ENCODE measurements at regions not wholly inside any gene's neighbourhood (a gene's known extent, or its start where the extent isn't known, plus 50 kb on each side); places are given as distances from the start of the nearest gene placed in this dataset.

- no peak overlapping the region for H3K4me3 ChIP-seq (ENCODE audit: low read depth, low read length)
- DNase-seq = no peak
- intact Hi-C loops (cut with micrococcal nuclease; ENCODE audit: unreplicated experiment) = no loop called here
- TF ChIP-seq CTCF (IDR thresholded peaks at IDR 0.05; ENCODE audit: insufficient read depth in 1 of 2, low read depth in 1 of 2, low read length in 1 of 2, severe bottlenecking in 1 of 2, unreplicated experiment in 1 of 2) = no peak
- no TSS peak for BruUV-seq (replicated peaks)
- H3K36me3 ChIP-seq (ENCODE audit: control insufficient read depth, insufficient read depth, low read length) = no peaks in the 10 kb centered on the region
- ChIA-PET POLR2A (no interaction called here), CTCF (no interaction called here)
- Mint-ChIP-seq H3K9me3 (ENCODE audit: unreplicated experiment) (no peaks in the 10 kb centered on the region), H3K27ac (ENCODE audit: unreplicated experiment) (no peak overlapping the region), H3K36me3 (ENCODE audit: insufficient read depth, unreplicated experiment) (no peaks in the 10 kb centered on the region), H3K4me1 (ENCODE audit: low read depth, unreplicated experiment) (no peaks in the 10 kb centered on the region), H3K4me3 (ENCODE audit: unreplicated experiment) (no peak overlapping the region), H3K27me3 (ENCODE audit: insufficient read depth, unreplicated experiment) (no peaks in the 10 kb centered on the region)
- H3K4me1 ChIP-seq = no peaks in the 10 kb centered on the region
- no peaks in the 10 kb centered on the region for H3K27me3 ChIP-seq (replicated peaks; ENCODE audit: control insufficient read depth, insufficient read depth, low read length)
- no peaks in the 10 kb centered on the region for H3K9me3 ChIP-seq
Observed at GRCh38 chr2:194566907-194567660, 1089.9 kb upstream of the SLC39A10 start.

GRCh38 chr2:194564422-194564821 is 1092.6 kb upstream of the SLC39A10 start:
- ChIA-PET POLR2A (no interaction called here), CTCF (no interaction called here)
- no peak overlapping the region for H3K4me3 ChIP-seq (ENCODE audit: low read depth, low read length)
- H3K9me3 ChIP-seq = peaks cover 4% of the 10 kb centered on the region; the same call in 1 of the 2 replicates
- intact Hi-C loops (cut with micrococcal nuclease; ENCODE audit: unreplicated experiment) = no loop called here
- Mint-ChIP-seq H3K27me3 (ENCODE audit: insufficient read depth, unreplicated experiment) (no peaks in the 10 kb centered on the region), H3K4me1 (ENCODE audit: low read depth, unreplicated experiment) (no peaks in the 10 kb centered on the region), H3K27ac (ENCODE audit: unreplicated experiment) (no peak overlapping the region), H3K36me3 (ENCODE audit: insufficient read depth, unreplicated experiment) (no peaks in the 10 kb centered on the region), H3K9me3 (ENCODE audit: unreplicated experiment) (peaks cover 16% of the 10 kb centered on the region), H3K4me3 (ENCODE audit: unreplicated experiment) (no peak overlapping the region)
- no peaks in the 10 kb centered on the region for H3K36me3 ChIP-seq (ENCODE audit: control insufficient read depth, insufficient read depth, low read length)
- BruUV-seq (replicated peaks) = no TSS peak
- H3K27me3 ChIP-seq (replicated peaks; ENCODE audit: control insufficient read depth, insufficient read depth, low read length) = no peaks in the 10 kb centered on the region
- no peak for DNase-seq
- no peak for TF ChIP-seq CTCF (IDR thresholded peaks at IDR 0.05; ENCODE audit: insufficient read depth in 1 of 2, low read depth in 1 of 2, low read length in 1 of 2, severe bottlenecking in 1 of 2, unreplicated experiment in 1 of 2)
- no peaks in the 10 kb centered on the region for H3K4me1 ChIP-seq

GRCh38 chr2:194562329-194562728 is 1094.7 kb upstream of the SLC39A10 start:
- Mint-ChIP-seq H3K4me1 (ENCODE audit: low read depth, unreplicated experiment) (no peaks in the 10 kb centered on the region), H3K9me3 (ENCODE audit: unreplicated experiment) (peaks cover 16% of the 10 kb centered on the region), H3K27me3 (ENCODE audit: insufficient read depth, unreplicated experiment) (no peaks in the 10 kb centered on the region), H3K36me3 (ENCODE audit: insufficient read depth, unreplicated experiment) (no peaks in the 10 kb centered on the region), H3K4me3 (ENCODE audit: unreplicated experiment) (no peak overlapping the region), H3K27ac (ENCODE audit: unreplicated experiment) (no peak overlapping the region)
- CTCF ChIA-PET = no interaction called here
- Histone ChIP-seq H3K36me3 (ENCODE audit: control insufficient read depth, insufficient read depth, low read length) (no peaks in the 10 kb centered on the region), H3K4me3 (ENCODE audit: low read depth, low read length) (no peak overlapping the region), H3K9me3 (peaks cover 4% of the 10 kb centered on the region; the same call in 1 of the 2 replicates), H3K27me3 (replicated peaks; ENCODE audit: control insufficient read depth, insufficient read depth, low read length) (no peaks in the 10 kb centered on the region), H3K4me1 (no peaks in the 10 kb centered on the region)
- DNase-seq = no peak
- no TSS peak for BruUV-seq (replicated peaks)
- intact Hi-C loops (cut with micrococcal nuclease; ENCODE audit: unreplicated experiment) = no loop called here
- POLR2A ChIA-PET = no interaction called here
- no peak for TF ChIP-seq CTCF (IDR thresholded peaks at IDR 0.05; ENCODE audit: insufficient read depth in 1 of 2, low read depth in 1 of 2, low read length in 1 of 2, severe bottlenecking in 1 of 2, unreplicated experiment in 1 of 2)
